ENCODE measurements at regions not wholly inside any gene's neighbourhood (a gene's known extent, or its start where the extent isn't known, plus 50 kb on each side); places are given as distances from the start of the nearest gene placed in this dataset.

DNA sequence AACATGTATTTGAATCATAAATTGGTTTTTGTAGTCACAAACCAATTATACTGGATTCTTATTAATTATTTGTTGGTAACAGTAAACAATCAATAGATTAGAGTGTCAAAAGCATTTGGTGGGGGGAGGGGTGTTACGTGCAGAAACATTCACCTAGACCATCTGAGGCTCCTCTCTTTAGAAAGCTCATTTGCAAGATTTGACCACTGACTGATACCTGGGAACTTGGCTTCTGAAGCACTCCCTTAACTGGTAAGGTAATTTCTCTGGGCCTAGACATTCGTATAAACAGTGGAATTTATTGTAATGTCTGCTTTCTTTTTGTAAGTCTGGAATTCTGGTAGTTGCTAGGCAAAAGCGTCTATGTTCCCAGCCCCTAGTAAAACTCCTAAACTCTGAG is 243.8 kb upstream of the GBE1 start:
- H4K20me1 ChIP-seq (ENCODE audit: control insufficient read depth, extremely low read depth, insufficient read depth, low read length): no peaks in the 10 kb centered on the region
- dilution Hi-C loops (cut with MboI; ENCODE audit: extremely low pct_ligation_motif_present, low sequenced_read_pairs): no loop called here
- no peak overlapping the region for H3K9ac ChIP-seq (ENCODE audit: control insufficient read depth, extremely low read depth, insufficient read depth, low read length)
- no peak overlapping the region for H3K4me2 ChIP-seq (ENCODE audit: control insufficient read depth, extremely low read depth, insufficient read depth, low read depth, low read length)
- H2AFZ ChIP-seq (ENCODE audit: control insufficient read depth, low read length): no peak overlapping the region
- no peaks in the 10 kb centered on the region for H3K79me2 ChIP-seq (ENCODE audit: control insufficient read depth, insufficient read depth, low read length)
- H3K9me3 ChIP-seq (ENCODE audit: control insufficient read depth, low read depth, low read length): no peaks in the 10 kb centered on the region
- H3K27ac ChIP-seq (ENCODE audit: control insufficient read depth, insufficient read depth, low read length): no peak overlapping the region
- H3K27me3 ChIP-seq (ENCODE audit: control insufficient read depth, extremely low read depth, insufficient read depth, low read length): no peaks in the 10 kb centered on the region
- TF ChIP-seq, protein P1, sequence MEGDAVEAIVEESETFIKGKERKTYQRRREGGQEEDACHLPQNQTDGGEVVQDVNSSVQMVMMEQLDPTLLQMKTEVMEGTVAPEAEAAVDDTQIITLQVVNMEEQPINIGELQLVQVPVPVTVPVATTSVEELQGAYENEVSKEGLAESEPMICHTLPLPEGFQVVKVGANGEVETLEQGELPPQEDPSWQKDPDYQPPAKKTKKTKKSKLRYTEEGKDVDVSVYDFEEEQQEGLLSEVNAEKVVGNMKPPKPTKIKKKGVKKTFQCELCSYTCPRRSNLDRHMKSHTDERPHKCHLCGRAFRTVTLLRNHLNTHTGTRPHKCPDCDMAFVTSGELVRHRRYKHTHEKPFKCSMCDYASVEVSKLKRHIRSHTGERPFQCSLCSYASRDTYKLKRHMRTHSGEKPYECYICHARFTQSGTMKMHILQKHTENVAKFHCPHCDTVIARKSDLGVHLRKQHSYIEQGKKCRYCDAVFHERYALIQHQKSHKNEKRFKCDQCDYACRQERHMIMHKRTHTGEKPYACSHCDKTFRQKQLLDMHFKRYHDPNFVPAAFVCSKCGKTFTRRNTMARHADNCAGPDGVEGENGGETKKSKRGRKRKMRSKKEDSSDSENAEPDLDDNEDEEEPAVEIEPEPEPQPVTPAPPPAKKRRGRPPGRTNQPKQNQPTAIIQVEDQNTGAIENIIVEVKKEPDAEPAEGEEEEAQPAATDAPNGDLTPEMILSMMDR (optimal IDR thresholded peaks at IDR 0.05 in 1 of 3, IDR thresholded peaks at IDR 0.05 in 1 of 3, conservative IDR thresholded peaks at IDR 0.05 in 1 of 3; ENCODE audit: extremely low read depth in 1 of 3, insufficient read depth in 2 of 3, low read length in 3 of 3): no peak
- TF ChIP-seq EZH2 (IDR thresholded peaks at IDR 0.05; ENCODE audit: low read length): no peak
- H3K9me1 ChIP-seq (ENCODE audit: control insufficient read depth, extremely low read depth, insufficient read depth, low read length): no peaks in the 10 kb centered on the region
- DNase-seq (ENCODE audit: low read depth, low spot score): no peak
- no peak for FAIRE-seq
- no peaks in the 10 kb centered on the region for H3K36me3 ChIP-seq (ENCODE audit: control insufficient read depth in 2 of 2, extremely low read depth in 1 of 2, insufficient read depth in 2 of 2, low read length in 2 of 2)
- H3K4me1 ChIP-seq (ENCODE audit: control insufficient read depth, extremely low read depth, insufficient read depth, low read length): no peaks in the 10 kb centered on the region
- H3K4me3 ChIP-seq (ENCODE audit: control insufficient read depth in 2 of 3, extremely low read depth in 1 of 3, insufficient read depth in 2 of 3, low read depth in 1 of 3, low read length in 3 of 3): no peak overlapping the region

DNA sequence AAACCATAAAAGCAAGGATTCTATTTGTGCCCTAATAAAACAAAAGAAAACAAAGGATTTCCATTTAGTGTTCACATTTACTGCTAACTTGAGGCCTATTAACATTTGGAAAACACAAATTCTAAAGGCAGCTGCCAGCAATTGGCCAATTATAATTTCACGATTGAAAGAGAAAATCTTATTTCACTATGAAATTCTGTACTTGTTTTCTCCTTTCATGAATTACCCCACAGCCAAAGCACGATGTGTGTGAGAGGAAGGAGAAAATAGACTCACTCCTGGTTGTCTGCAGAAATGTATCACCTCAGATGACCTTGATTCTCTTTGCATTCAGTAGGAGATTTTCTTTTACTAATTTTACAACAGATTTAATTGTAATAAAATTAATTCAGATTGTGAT is 242.8 kb upstream of the GBE1 start:
- Histone ChIP-seq H3K9me3 (ENCODE audit: control insufficient read depth, low read depth, low read length) (no peaks in the 10 kb centered on the region), H3K27me3 (ENCODE audit: control insufficient read depth, extremely low read depth, insufficient read depth, low read length) (no peaks in the 10 kb centered on the region), H3K9me1 (ENCODE audit: control insufficient read depth, extremely low read depth, insufficient read depth, low read length) (no peaks in the 10 kb centered on the region), H3K9ac (ENCODE audit: control insufficient read depth, extremely low read depth, insufficient read depth, low read length) (no peak overlapping the region), H3K4me3 (ENCODE audit: control insufficient read depth in 2 of 3, extremely low read depth in 1 of 3, insufficient read depth in 2 of 3, low read depth in 1 of 3, low read length in 3 of 3) (no peak overlapping the region), H3K79me2 (ENCODE audit: control insufficient read depth, insufficient read depth, low read length) (no peaks in the 10 kb centered on the region), H3K4me2 (ENCODE audit: control insufficient read depth, extremely low read depth, insufficient read depth, low read depth, low read length) (no peak overlapping the region), H4K20me1 (ENCODE audit: control insufficient read depth, extremely low read depth, insufficient read depth, low read length) (no peaks in the 10 kb centered on the region), H3K27ac (ENCODE audit: control insufficient read depth, insufficient read depth, low read length) (no peak overlapping the region), H2AFZ (ENCODE audit: control insufficient read depth, low read length) (no peak overlapping the region), H3K4me1 (ENCODE audit: control insufficient read depth, extremely low read depth, insufficient read depth, low read length) (no peaks in the 10 kb centered on the region), H3K36me3 (ENCODE audit: control insufficient read depth in 2 of 2, extremely low read depth in 1 of 2, insufficient read depth in 2 of 2, low read length in 2 of 2) (no peaks in the 10 kb centered on the region)
- FAIRE-seq (no peak), DNase-seq (ENCODE audit: low read depth, low spot score) (no peak)
- TF ChIP-seq, protein P1 (optimal IDR thresholded peaks at IDR 0.05 in 1 of 3, IDR thresholded peaks at IDR 0.05 in 1 of 3, conservative IDR thresholded peaks at IDR 0.05 in 1 of 3; ENCODE audit: extremely low read depth in 1 of 3, insufficient read depth in 2 of 3, low read length in 3 of 3): no peak
- dilution Hi-C loops (cut with MboI; ENCODE audit: extremely low pct_ligation_motif_present, low sequenced_read_pairs): no loop called here

Measured in keratinocyte (primary cell).